GM21737 (cell line): ENCODE measurements at regions not wholly inside any gene's neighbourhood (a gene's known extent, or its start where the extent isn't known, plus 50 kb on each side); places are given as distances from the start of the nearest gene placed in this dataset.
"Not testable (repeated sequence)": the region's sequence is repeated elsewhere in the genome, so short reads cannot be mapped to it uniquely, and the experiment has no call there.

Experiments used
- ATAC-seq: cut with Tn5 transposase; IDR thresholded peaks from one replicate; pipeline ENCODE4 v1.9.1; 2021; ENCODE audit warnings: mild to moderate bottlenecking, moderate library complexity; ENCODE audit not compliant: unreplicated experiment

DNA sequence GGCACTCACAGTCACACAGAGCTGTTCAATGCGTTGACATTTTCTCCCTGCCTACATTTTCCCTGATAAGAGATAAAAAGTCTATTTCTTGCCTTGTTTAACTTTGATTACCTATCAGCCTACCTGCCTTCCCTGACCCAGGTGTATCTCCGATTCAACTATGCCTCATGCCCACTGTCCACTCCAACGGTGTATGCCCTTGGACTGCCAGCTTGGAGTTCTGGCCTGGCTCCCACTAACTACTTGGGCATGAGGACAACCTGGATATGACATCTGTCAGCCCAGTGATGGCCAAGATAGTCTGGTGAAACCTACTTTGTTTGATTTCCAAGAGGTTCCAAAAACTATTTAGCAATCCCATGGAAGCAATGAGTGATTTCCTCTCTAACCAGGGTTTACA lies 93.0 kb upstream of the PELI2 start:
- no peak for ATAC-seq

- no peak for ATAC-seq
Measured at GRCh38 chr14:56026506-56026905, 91.7 kb upstream of the PELI2 start.

DNA sequence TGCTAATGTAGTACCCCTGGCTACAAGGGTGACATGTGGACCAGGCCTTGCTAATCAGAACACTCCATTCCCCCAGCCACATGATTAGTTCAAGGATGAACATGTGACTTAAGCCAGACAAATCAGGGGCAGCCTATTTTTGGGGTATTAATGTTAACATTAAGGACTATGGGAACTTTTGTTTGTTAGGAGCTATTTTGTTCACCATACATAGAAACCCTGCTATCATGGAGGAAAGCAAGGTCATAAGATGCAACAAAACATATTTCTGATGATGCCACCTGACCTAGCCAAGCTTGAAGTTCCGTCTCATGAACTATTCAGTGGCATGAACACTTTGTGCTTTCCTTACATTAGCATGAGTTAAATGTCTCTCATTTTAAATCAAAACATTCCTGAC lies 90.8 kb upstream of the PELI2 start:
- ATAC-seq, result no peak

DNA sequence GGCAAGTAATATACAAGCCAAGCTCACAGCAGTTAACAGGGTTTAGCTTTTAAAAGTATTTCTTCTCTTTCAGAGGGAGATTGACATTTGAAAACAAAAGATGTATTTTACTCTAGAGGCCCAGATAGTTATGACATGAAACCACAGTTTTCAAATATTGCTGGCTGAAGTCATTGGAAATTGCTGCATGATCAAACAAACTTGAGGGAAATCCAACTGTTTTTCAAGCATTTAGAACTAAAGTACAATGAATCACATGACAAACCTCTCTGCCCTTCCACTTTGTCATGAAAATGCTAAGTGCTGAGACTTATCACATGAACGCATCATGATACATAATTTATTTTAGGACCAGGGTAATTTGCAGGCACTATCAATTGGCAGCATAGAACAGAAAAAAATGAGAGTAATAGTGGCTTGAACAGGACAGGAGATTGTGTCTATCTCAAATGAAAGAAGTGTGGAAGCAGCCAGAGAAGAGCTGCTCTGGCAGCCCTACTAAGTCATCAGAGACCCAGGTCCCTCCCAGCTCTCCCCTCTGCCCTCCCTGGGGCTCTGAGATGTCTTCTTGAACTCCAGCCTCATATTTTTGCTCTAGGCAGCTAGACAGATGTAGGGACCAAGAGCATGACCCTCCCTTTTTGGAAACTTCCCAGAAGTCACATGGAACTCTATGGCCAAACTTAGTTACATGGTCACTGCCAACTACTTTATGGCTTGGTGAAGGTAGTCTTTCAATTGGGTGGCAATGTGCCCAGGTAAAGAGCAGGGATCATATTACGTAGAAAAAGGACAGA lies 90.1 kb upstream of the PELI2 start:
- no peak for ATAC-seq

GRCh38 chr14:56036353-56036752 lies 81.9 kb upstream of the PELI2 start:
- ATAC-seq, result no peak

GRCh38 chr14:56040121-56040520 lies 78.1 kb upstream of the PELI2 start:
- no peak for ATAC-seq

DNA sequence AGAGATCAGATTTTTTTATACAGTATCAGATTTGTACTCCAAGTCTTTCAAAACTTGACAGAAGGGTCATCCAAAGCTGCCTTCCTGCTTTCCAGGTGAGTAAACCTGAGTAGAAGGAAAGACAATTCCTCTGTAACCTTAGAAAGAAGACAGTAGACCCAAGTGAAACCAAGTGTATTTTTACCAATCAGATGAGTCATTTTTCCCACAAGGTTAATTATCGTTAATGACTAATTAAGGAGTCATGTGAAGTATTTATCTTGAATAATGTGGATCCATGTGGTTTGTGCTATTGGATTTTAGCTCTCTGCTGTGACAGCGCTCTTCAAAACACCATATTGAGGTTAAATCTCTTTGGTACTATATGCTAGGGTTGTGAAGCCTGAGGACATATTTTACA lies 74.0 kb upstream of the PELI2 start:
- no peak for ATAC-seq

DNA sequence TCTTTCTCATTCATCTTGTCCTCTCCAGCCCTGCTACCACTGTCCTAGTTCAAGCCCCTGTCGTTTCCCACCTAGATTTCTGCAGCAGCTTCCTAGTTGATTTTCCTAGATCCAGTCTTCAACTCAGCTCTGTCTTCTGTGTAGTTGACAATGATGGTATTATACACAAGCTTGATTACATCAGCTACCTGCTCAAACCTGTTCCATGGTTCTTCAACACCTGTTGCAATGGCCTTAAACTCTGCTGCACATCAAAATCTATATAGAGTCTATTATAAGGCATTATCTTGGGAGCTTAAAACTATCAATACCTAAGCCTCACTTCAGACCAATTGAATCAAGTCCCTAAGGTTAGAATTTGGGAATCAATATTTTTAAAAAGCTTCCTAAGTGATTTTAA lies 71.7 kb upstream of the PELI2 start:
- no peak for ATAC-seq

GRCh38 chr14:56046996-56047395 lies 71.2 kb upstream of the PELI2 start:
- ATAC-seq, result no peak

- no peak for ATAC-seq
Measured at GRCh38 chr14:56049536-56049935, 68.7 kb upstream of the PELI2 start.

DNA sequence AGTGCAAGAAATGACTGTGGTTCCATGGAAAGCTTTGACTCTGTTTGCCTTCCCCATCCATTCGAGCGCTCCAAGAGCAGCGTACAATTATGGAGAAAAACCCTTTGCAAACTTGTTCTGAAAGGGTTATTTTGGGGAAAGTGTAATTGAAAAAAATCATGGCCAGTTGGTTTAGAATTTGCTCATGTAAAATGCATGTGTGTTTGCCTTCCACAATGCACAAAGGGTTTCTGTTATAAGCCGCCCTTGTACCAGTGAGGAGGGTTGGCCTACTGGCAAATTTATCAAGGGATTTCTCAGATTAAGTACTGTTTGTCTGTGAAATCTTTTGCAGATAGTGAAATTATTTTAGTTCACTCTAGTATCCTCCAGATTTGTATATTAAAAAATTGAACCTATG lies 62.7 kb upstream of the PELI2 start:
- ATAC-seq, result no peak

GRCh38 chr14:56056031-56056430 lies 62.2 kb upstream of the PELI2 start:
- ATAC-seq, result no peak

GRCh38 chr14:56057071-56057741 lies 61.0 kb upstream of the PELI2 start:
- ATAC-seq, result no peak

DNA sequence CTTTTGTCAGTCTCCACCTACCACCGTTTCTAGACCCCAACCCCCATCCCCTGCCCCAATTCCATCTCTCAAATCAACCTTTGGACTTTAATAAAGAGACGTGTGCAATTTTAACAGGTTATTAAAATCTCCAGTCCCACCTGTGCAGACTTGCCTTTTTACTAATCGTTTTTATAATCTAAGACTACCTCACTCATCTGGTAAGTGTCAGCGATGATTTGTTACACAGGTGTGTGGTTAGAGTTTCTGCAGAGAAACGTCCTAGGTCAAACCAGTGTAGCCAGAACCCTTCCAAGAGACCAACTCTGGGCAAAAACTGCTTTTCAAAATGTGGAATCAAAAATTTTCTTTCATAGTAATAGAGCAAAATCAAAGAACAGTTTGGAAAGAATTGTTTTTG lies 60.4 kb upstream of the PELI2 start:
- no peak for ATAC-seq

DNA sequence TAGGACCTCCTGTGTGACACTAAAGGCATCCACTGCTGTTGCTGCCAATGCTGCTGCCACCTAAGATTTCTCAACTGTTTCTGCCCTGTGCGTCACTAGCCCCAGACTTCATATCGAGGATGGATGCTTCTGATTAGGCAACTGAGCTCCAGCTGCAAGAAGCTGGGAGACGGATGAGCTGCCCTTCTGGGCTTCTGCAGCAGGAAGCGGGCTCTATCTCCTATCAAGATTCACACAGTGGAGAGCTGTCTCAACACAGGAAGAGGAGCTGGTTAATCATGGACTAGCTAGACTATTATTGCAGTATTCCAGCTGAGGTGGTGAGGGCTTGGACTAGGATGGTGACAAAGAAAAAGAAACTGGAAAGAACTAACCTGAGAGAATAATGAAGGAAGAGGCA lies 59.2 kb upstream of the PELI2 start:
- no peak for ATAC-seq

DNA sequence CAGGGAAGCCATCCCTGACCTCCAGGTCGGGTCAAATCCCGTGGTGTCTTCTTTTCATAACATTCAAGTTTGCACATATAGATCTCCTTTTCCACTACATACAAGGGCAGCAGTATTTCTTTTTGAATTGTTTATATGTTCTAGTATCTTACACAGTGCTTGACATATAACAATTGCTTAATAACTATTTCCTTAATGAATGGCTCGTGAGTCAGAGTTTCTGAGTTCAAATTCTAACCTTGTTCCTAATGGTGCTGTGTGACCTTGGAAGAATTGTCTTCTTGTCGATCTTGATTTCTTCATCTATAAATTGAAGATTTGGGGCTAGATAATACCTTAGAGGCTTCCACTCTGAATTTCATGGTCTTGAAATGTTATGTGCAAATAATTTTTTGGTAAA lies 57.2 kb upstream of the PELI2 start:
- ATAC-seq, result no peak

DNA sequence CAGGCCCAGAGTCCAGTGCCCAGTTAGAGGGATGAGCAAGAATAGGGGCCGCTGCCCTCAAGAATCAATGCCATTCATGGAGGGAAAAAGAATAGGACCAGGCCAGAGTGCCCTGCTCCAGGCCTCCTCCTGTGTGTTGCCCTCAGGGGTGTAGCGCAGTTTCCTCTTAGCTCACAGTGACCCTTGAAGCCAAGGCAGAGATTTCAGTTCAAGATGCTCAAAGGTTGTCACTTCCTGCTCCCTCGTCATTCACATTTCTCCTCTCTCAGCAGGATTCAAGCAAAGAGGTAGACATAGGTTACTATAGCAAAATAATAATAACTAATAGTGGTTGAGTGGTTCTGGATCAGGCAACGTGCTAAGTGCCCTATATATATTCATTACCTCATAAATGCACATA lies 55.1 kb upstream of the PELI2 start:
- no peak for ATAC-seq

GRCh38 chr14:56064513-56064912 lies 53.7 kb upstream of the PELI2 start:
- ATAC-seq, result no peak

- not testable (repeated sequence) for ATAC-seq
Measured at GRCh38 chr14:56065199-56065598, 53.0 kb upstream of the PELI2 start.

- no peak for ATAC-seq
Measured at GRCh38 chr14:56065621-56066290, 52.5 kb upstream of the PELI2 start.
